Testis (tissue), 2 donors: ENCODE measurements at regions not wholly inside any gene's neighbourhood (a gene's known extent, or its start where the extent isn't known, plus 50 kb on each side); places are given as distances from the start of the nearest gene placed in this dataset.

Experiments
- POLR2A ChIP-seq: fragments of 450-650 bp; IDR thresholded peaks from one replicate; pipeline ENCODE4 v1.6.1; 2017; ENCODE audit warnings: antibody characterized with exemption, mild to moderate bottlenecking, moderate library complexity
- TF ChIP-seq, protein P1 (sequence below), 3 experiments: fragments of 450-650 bp in 2 of 3; fragments of 200-600 bp in 1 of 3; sonication (generic) in 1 of 3; IDR thresholded peaks; one replicate each; pipeline ENCODE4 v1.5.1; 2016 to 2019; ENCODE audit warnings: antibody characterized with exemption in 3 of 3, mild to moderate bottlenecking in 2 of 3, moderate library complexity in 1 of 3

DNA sequence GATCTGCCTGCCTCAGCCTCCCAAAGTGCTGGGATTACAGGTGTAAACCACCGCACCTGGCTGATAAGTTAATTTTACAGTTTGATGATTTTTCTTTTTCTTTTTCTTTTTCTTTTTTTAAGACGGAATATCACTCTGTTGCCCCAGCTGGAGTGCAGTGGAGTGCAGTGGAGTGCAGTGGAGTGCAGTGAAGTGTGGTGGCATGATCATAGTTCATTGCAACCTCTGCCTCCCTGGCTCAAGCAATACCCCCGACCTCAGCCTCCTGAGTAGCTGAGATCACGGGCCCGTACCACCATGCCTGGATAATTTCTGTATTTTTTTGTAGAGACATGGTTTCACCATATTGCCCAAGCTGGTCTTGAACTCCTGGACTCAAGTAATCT is 84.4 kb upstream of the CXADR start:
- TF ChIP-seq POLR2A, result no peak
- TF ChIP-seq, protein P1, sequence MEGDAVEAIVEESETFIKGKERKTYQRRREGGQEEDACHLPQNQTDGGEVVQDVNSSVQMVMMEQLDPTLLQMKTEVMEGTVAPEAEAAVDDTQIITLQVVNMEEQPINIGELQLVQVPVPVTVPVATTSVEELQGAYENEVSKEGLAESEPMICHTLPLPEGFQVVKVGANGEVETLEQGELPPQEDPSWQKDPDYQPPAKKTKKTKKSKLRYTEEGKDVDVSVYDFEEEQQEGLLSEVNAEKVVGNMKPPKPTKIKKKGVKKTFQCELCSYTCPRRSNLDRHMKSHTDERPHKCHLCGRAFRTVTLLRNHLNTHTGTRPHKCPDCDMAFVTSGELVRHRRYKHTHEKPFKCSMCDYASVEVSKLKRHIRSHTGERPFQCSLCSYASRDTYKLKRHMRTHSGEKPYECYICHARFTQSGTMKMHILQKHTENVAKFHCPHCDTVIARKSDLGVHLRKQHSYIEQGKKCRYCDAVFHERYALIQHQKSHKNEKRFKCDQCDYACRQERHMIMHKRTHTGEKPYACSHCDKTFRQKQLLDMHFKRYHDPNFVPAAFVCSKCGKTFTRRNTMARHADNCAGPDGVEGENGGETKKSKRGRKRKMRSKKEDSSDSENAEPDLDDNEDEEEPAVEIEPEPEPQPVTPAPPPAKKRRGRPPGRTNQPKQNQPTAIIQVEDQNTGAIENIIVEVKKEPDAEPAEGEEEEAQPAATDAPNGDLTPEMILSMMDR (IDR thresholded peaks at IDR 0.05), result no peak
